Loucy (cell line): ENCODE measurements at regions not wholly inside any gene's neighbourhood (a gene's known extent, or its start where the extent isn't known, plus 50 kb on each side); places are given as distances from the start of the nearest gene placed in this dataset.

Source experiments
- H2AFZ ChIP-seq: fragments of 200-600 bp; sonication (generic); 2 replicates; pipeline ENCODE4 v1.6.0; 2016; ENCODE audit warnings: antibody characterized with exemption, mild to moderate bottlenecking, low read length, moderate library complexity
- H3F3A ChIP-seq: fragments of 200-600 bp; 2 replicates; pipeline ENCODE4 v1.6.0; 2016; ENCODE audit warnings: antibody characterized with exemption, low read depth, mild to moderate bottlenecking
- H3K27me3 ChIP-seq: fragments of 200-600 bp; sonication (generic); 2 replicates; pipeline ENCODE4 v1.6.1; 2014; ENCODE audit warnings: low read length, mild to moderate bottlenecking; ENCODE audit not compliant: insufficient read depth, poor library complexity, severe bottlenecking
- H3K36me3 ChIP-seq: fragments of 200-600 bp; sonication (generic); 2 replicates; pipeline ENCODE4 v1.6.1; 2016; ENCODE audit warnings: low read length; ENCODE audit not compliant: insufficient read depth
- H3K4me1 ChIP-seq: fragments of 200-600 bp; sonication (generic); 2 replicates; pipeline ENCODE4 v1.5.1; 2014; ENCODE audit warnings: low read length, mild to moderate bottlenecking; ENCODE audit not compliant: insufficient read depth, poor library complexity, severe bottlenecking
- H3K4me2 ChIP-seq: fragments of 200-600 bp; sonication (generic); 2 replicates; pipeline ENCODE4 v1.6.0; 2014; ENCODE audit warnings: antibody characterized with exemption, low read length, low read depth, mild to moderate bottlenecking; ENCODE audit not compliant: poor library complexity, severe bottlenecking
- H3K4me3 ChIP-seq: fragments of 200-600 bp; sonication (generic); 2 replicates; pipeline ENCODE4 v1.5.1; 2014; ENCODE audit warnings: low read length, mild to moderate bottlenecking, mixed read lengths; ENCODE audit not compliant: poor library complexity, severe bottlenecking
- H3K79me2 ChIP-seq: fragments of 200-600 bp; sonication (generic); 2 replicates; pipeline ENCODE4 v1.6.1; 2014; ENCODE audit warnings: low read length; ENCODE audit not compliant: insufficient read depth
- H3K9ac ChIP-seq: fragments of 200-600 bp; sonication (generic); 2 replicates; pipeline ENCODE4 v1.6.0; 2014; ENCODE audit warnings: mild to moderate bottlenecking, low read depth, low read length, moderate library complexity; ENCODE audit not compliant: poor library complexity, severe bottlenecking
- H3K9me2 ChIP-seq: fragments of 200-600 bp; sonication (generic); replicated peaks from 2 replicates; pipeline ENCODE4 v1.6.1; 2016; ENCODE audit warnings: low read depth, low read length, mixed read lengths
- H3K9me3 ChIP-seq: fragments of 200-600 bp; sonication (generic); 2 replicates; pipeline ENCODE4 v1.6.1; 2014; ENCODE audit warnings: mild to moderate bottlenecking, antibody characterized with exemption, low read length, low read depth; ENCODE audit not compliant: insufficient read depth
- H4K20me1 ChIP-seq: fragments of 200-600 bp; sonication (generic); 2 replicates; pipeline ENCODE4 v1.6.0; 2014; ENCODE audit warnings: antibody characterized with exemption, low read length, mild to moderate bottlenecking; ENCODE audit not compliant: insufficient read depth, poor library complexity, severe bottlenecking
- CTCF ChIP-seq: fragments of 200-600 bp; sonication (generic); conservative IDR thresholded peaks from 2 replicates; pipeline ENCODE4 v1.5.1; 2014; ENCODE audit warnings: mild to moderate bottlenecking, antibody characterized with exemption, low read length
- EZH2phosphoT487 ChIP-seq: fragments of 200-600 bp; IDR thresholded peaks from 2 replicates; pipeline ENCODE4 v1.6.1; 2018; ENCODE audit warnings: antibody characterized with exemption, mild to moderate bottlenecking, moderate library complexity, borderline replicate concordance

GRCh38 chr11:70853770-70854108, 398.6 kb downstream of the SHANK2 start:
- H3K79me2 ChIP-seq, result no peaks in the 10 kb centered on the region
- no peak for TF ChIP-seq EZH2phosphoT487
- no peak for TF ChIP-seq CTCF
- no peaks in the 10 kb centered on the region for H4K20me1 ChIP-seq
- H3K27me3 ChIP-seq, result no peaks in the 10 kb centered on the region
- H3F3A ChIP-seq, result no peaks in the 10 kb centered on the region
- H2AFZ ChIP-seq, result no peak overlapping the region
- H3K9me3 ChIP-seq, result peaks cover 18% of the 10 kb centered on the region; the same call in 1 of the 2 replicates
- H3K9ac ChIP-seq, result no peak overlapping the region
- no peaks in the 10 kb centered on the region for H3K36me3 ChIP-seq
- no peaks in the 10 kb centered on the region for H3K4me1 ChIP-seq
- no peaks in the 10 kb centered on the region for H3K9me2 ChIP-seq
- no peak overlapping the region for H3K4me2 ChIP-seq
- no peak overlapping the region for H3K4me3 ChIP-seq

- no peak overlapping the region for H3K9ac ChIP-seq
- H4K20me1 ChIP-seq, result no peaks in the 10 kb centered on the region
- no peaks in the 10 kb centered on the region for H3K4me1 ChIP-seq
- H2AFZ ChIP-seq, result no peak overlapping the region
- no peak overlapping the region for H3K4me2 ChIP-seq
- H3K27me3 ChIP-seq, result no peaks in the 10 kb centered on the region
- H3K36me3 ChIP-seq, result no peaks in the 10 kb centered on the region
- no peaks in the 10 kb centered on the region for H3F3A ChIP-seq
- H3K79me2 ChIP-seq, result no peaks in the 10 kb centered on the region
- H3K9me2 ChIP-seq, result no peaks in the 10 kb centered on the region
- H3K4me3 ChIP-seq, result no peak overlapping the region
- H3K9me3 ChIP-seq, result peaks cover 20% of the 10 kb centered on the region; the same call in 1 of the 2 replicates
- TF ChIP-seq EZH2phosphoT487, result no peak
- TF ChIP-seq CTCF, result no peak
These were observed 398.2 kb downstream of the SHANK2 start for GRCh38 chr11:70854201-70854600.

GRCh38 chr11:70854901-70855556, 397.3 kb downstream of the SHANK2 start:
- no peaks in the 10 kb centered on the region for H3K79me2 ChIP-seq
- no peaks in the 10 kb centered on the region for H3K9me2 ChIP-seq
- H3K27me3 ChIP-seq, result no peaks in the 10 kb centered on the region
- H2AFZ ChIP-seq, result no peak overlapping the region
- no peaks in the 10 kb centered on the region for H3K4me1 ChIP-seq
- H3K9ac ChIP-seq, result no peak overlapping the region
- peaks cover 20% of the 10 kb centered on the region; the same call in 1 of the 2 replicates for H3K9me3 ChIP-seq
- no peak overlapping the region for H3K4me3 ChIP-seq
- no peak for TF ChIP-seq EZH2phosphoT487
- no peak for TF ChIP-seq CTCF
- no peaks in the 10 kb centered on the region for H3F3A ChIP-seq
- H3K36me3 ChIP-seq, result no peaks in the 10 kb centered on the region
- no peak overlapping the region for H3K4me2 ChIP-seq
- no peaks in the 10 kb centered on the region for H4K20me1 ChIP-seq
